GM23338 (cell line): ENCODE measurements at regions not wholly inside any gene's neighbourhood (a gene's known extent, or its start where the extent isn't known, plus 50 kb on each side); places are given as distances from the start of the nearest gene placed in this dataset.

ENCODE experiments used
- ATAC-seq: fragments of 200-7000 bp; cut with Tn5 transposase; 3 replicates; pipeline ENCODE4 v1.9.1; 2020
- DNase-seq: peaks from one replicate; pipeline ENCODE4 v3.0.0-alpha.2; 2015; ENCODE audit warnings: low spot score
- H2AFZ ChIP-seq: fragments of 200-600 bp; sonication (generic); 2 replicates; pipeline ENCODE4 v1.8.0; 2016; ENCODE audit warnings: antibody characterized with exemption, mild to moderate bottlenecking, moderate library complexity
- H3F3A ChIP-seq: fragments of 200-600 bp; sonication (generic); replicated peaks from 2 replicates; pipeline ENCODE4 v1.8.0; 2017; ENCODE audit warnings: antibody characterized with exemption, mixed run types, low read depth
- H3K27ac ChIP-seq: fragments of 200-600 bp; sonication (generic); 2 replicates; pipeline ENCODE4 v1.6.1; 2016; ENCODE audit warnings: low read depth
- H3K27me3 ChIP-seq: fragments of 200-600 bp; sonication (generic); 2 replicates; pipeline ENCODE4 v1.8.0; 2016; ENCODE audit warnings: mild to moderate bottlenecking, mixed run types, moderate library complexity; ENCODE audit not compliant: insufficient read depth
- H3K36me3 ChIP-seq: fragments of 200-600 bp; sonication (generic); 2 replicates; pipeline ENCODE4 v1.8.0; 2016; ENCODE audit warnings: mild to moderate bottlenecking; ENCODE audit not compliant: insufficient read depth
- H3K4me1 ChIP-seq: fragments of 200-600 bp; sonication (generic); 2 replicates; pipeline ENCODE4 v1.8.0; 2016; ENCODE audit warnings: mild to moderate bottlenecking, moderate library complexity; ENCODE audit not compliant: insufficient read depth
- H3K4me2 ChIP-seq: fragments of 200-600 bp; sonication (generic); 2 replicates; pipeline ENCODE4 v1.7.1; 2017; ENCODE audit warnings: mixed run types
- H3K4me3 ChIP-seq: fragments of 200-600 bp; sonication (generic); 2 replicates; pipeline ENCODE4 v1.6.1; 2016; ENCODE audit warnings: mixed run types
- H3K79me2 ChIP-seq: fragments of 200-600 bp; sonication (generic); replicated peaks from 2 replicates; pipeline ENCODE4 v1.8.0; 2017; ENCODE audit warnings: mild to moderate bottlenecking; ENCODE audit not compliant: insufficient read depth
- H3K9me2 ChIP-seq: fragments of 200-600 bp; sonication (generic); 2 replicates; pipeline ENCODE4 v1.8.0; 2017; ENCODE audit not compliant: insufficient read depth
- H4K20me1 ChIP-seq: fragments of 200-600 bp; sonication (generic); replicated peaks from 2 replicates; pipeline ENCODE4 v1.8.0; 2017; ENCODE audit warnings: mild to moderate bottlenecking; ENCODE audit not compliant: insufficient read depth
- H3K27ac Mint-ChIP-seq: 2 replicates; pipeline ENCODE4 v1.8.0; 2020; ENCODE audit warnings: inconsistent platforms, mild to moderate bottlenecking, moderate library complexity, mixed read lengths
- H3K27me3 Mint-ChIP-seq: 3 replicates; pipeline ENCODE4 v1.8.0; 2022; ENCODE audit warnings: low read depth, mild to moderate bottlenecking, moderate library complexity, mixed read lengths, inconsistent platforms; ENCODE audit not compliant: insufficient read depth, poor library complexity
- H3K36me3 Mint-ChIP-seq: 3 replicates; pipeline ENCODE4 v1.8.0; 2021; ENCODE audit warnings: low read depth, mild to moderate bottlenecking, inconsistent platforms, moderate library complexity, mixed read lengths
- H3K4me1 Mint-ChIP-seq: 3 replicates; pipeline ENCODE4 v1.8.0; 2020; ENCODE audit warnings: mild to moderate bottlenecking, inconsistent platforms, mixed read lengths
- H3K4me3 Mint-ChIP-seq: 3 replicates; pipeline ENCODE4 v1.8.0; 2021; ENCODE audit warnings: moderate library complexity, mild to moderate bottlenecking, inconsistent platforms, mixed read lengths
- H3K9me3 Mint-ChIP-seq: 3 replicates; pipeline ENCODE4 v1.8.0; 2020; ENCODE audit warnings: moderate library complexity, mild to moderate bottlenecking, inconsistent platforms, mixed read lengths
- CREB1 ChIP-seq: fragments of 250-450 bp; sonication (Bioruptor Pico); IDR thresholded peaks from 2 replicates; pipeline ENCODE4 v1.5.0; 2020; ENCODE audit warnings: low read depth, mild to moderate bottlenecking, moderate library complexity
- CTCF ChIP-seq, 2 experiments: fragments of 200-600 bp in 1 of 2; sonication (generic) in 1 of 2; conservative IDR thresholded peaks; 2 replicates each; pipeline versions ENCODE4 v1.5.1 to v1.6.1; 2016 to 2017; ENCODE audit warnings: antibody characterized with exemption in 2 of 2, low read depth in 2 of 2, mild to moderate bottlenecking in 2 of 2, moderate library complexity in 1 of 2
- ETS1 ChIP-seq: IDR thresholded peaks from 2 replicates; pipeline ENCODE4 v1.6.1; 2016; ENCODE audit warnings: antibody characterized with exemption
- EZH2 ChIP-seq: fragments of 200-600 bp; sonication (generic); IDR thresholded peaks from one replicate; pipeline ENCODE4 v1.8.0; 2017; ENCODE audit warnings: antibody characterized with exemption, mild to moderate bottlenecking, low read depth; ENCODE audit not compliant: unreplicated experiment
- EZH2phosphoT487 ChIP-seq: fragments of 200-600 bp; sonication (generic); IDR thresholded peaks from one replicate; pipeline ENCODE4 v1.8.1; 2018; ENCODE audit warnings: antibody characterized with exemption; ENCODE audit not compliant: unreplicated experiment
- NANOG ChIP-seq: IDR thresholded peaks from 2 replicates; pipeline ENCODE4 v1.6.1; 2016; ENCODE audit warnings: antibody characterized with exemption, borderline replicate concordance
- POLR2AphosphoS5 ChIP-seq: IDR thresholded peaks from 2 replicates; pipeline ENCODE4 v1.6.1; 2016; ENCODE audit warnings: antibody characterized with exemption, low read depth
- REST ChIP-seq: IDR thresholded peaks from one replicate; pipeline ENCODE4 v1.6.1; 2018; ENCODE audit warnings: antibody characterized with exemption; ENCODE audit not compliant: unreplicated experiment
- STAT1 ChIP-seq: IDR thresholded peaks from one replicate; pipeline ENCODE4 v1.6.1; 2016; ENCODE audit warnings: antibody characterized with exemption; ENCODE audit not compliant: unreplicated experiment
- ZNF114 ChIP-seq: fragments of 250-450 bp; sonication (Bioruptor Pico); IDR thresholded peaks from 2 replicates; pipeline ENCODE4 v1.5.0; 2020; ENCODE audit warnings: mild to moderate bottlenecking, moderate library complexity
- ZNF331 ChIP-seq: fragments of 250-450 bp; sonication (Bioruptor Pico); IDR thresholded peaks from 2 replicates; pipeline ENCODE4 v1.5.0; 2020; ENCODE audit warnings: low read depth, mild to moderate bottlenecking, moderate library complexity
- ZNF462 ChIP-seq: fragments of 250-450 bp; sonication (Bioruptor Pico); IDR thresholded peaks from 2 replicates; pipeline ENCODE4 v1.5.0; 2020; ENCODE audit warnings: mild to moderate bottlenecking, moderate library complexity

GRCh38 chr2:175834477-175834876 lies 167.6 kb downstream of the LNPK start (continued):
- TF ChIP-seq ZNF462 (CRISPR knock-in tag): no peak
- no peak for TF ChIP-seq POLR2AphosphoS5
- no peak for TF ChIP-seq ETS1
- TF ChIP-seq ZNF114 (CRISPR knock-in tag): no peak
- TF ChIP-seq EZH2: no peak
- TF ChIP-seq NANOG: no peak; the same call in 1 of the 2 replicates

GRCh38 chr2:175832866-175833265 lies 169.2 kb downstream of the LNPK start:
- Histone ChIP-seq H3K79me2 (no peaks in the 10 kb centered on the region), H3K4me3 (no peak overlapping the region), H3K4me1 (peaks cover 14% of the 10 kb centered on the region), H3K27ac (no peak overlapping the region), H4K20me1 (no peaks in the 10 kb centered on the region), H3K36me3 (no peaks in the 10 kb centered on the region), H3K4me2 (no peak overlapping the region), H3K9me2 (no peaks in the 10 kb centered on the region), H3F3A (no peaks in the 10 kb centered on the region), H2AFZ (no peak overlapping the region), H3K27me3 (no peaks in the 10 kb centered on the region)
- H3K9me3 Mint-ChIP-seq: no peaks in the 10 kb centered on the region
- H3K4me3 Mint-ChIP-seq: no peak overlapping the region
- H3K4me1 Mint-ChIP-seq: peaks cover 14% of the 10 kb centered on the region; the same call in 2 of the 3 replicates
- ATAC-seq (no peak), DNase-seq (no peak)
- H3K27ac Mint-ChIP-seq: no peak overlapping the region
- H3K27me3 Mint-ChIP-seq: no peaks in the 10 kb centered on the region
- H3K36me3 Mint-ChIP-seq: no peaks in the 10 kb centered on the region
- TF ChIP-seq EZH2 (no peak), EZH2phosphoT487 (no peak), STAT1 (no peak), ZNF114 (CRISPR knock-in tag) (no peak), REST (no peak), ZNF331 (CRISPR knock-in tag) (no peak), ETS1 (no peak), NANOG (no peak), CTCF (conservative IDR thresholded peaks at IDR 0.05; ENCODE audit: low read depth in 2 of 2) (no peak), CREB1 (no peak)
